GM19099 (cell line): ENCODE measurements at regions not wholly inside any gene's neighbourhood (a gene's known extent, or its start where the extent isn't known, plus 50 kb on each side); places are given as distances from the start of the nearest gene placed in this dataset.

ENCODE experiments used
- POLR2A ChIP-seq: IDR thresholded peaks from 3 replicates; pipeline ENCODE4 v1.6.1; 2011; ENCODE audit warnings: low read depth; ENCODE audit not compliant: insufficient read length; ENCODE audit errors: extremely low read depth

GRCh38 chr5:31033295-31033694 is 160.2 kb upstream of the CDH6 start:
- no peak for TF ChIP-seq POLR2A

- TF ChIP-seq POLR2A: no peak
Observed at GRCh38 chr5:31029925-31030324, 163.6 kb upstream of the CDH6 start.

- no peak for TF ChIP-seq POLR2A
Observed at GRCh38 chr5:31027721-31028120, 165.8 kb upstream of the CDH6 start.

GRCh38 chr5:31023105-31023504 is 170.4 kb upstream of the CDH6 start:
- no peak for TF ChIP-seq POLR2A

- TF ChIP-seq POLR2A: no peak
Observed at GRCh38 chr5:31021181-31021624, 172.3 kb upstream of the CDH6 start.

- no peak for TF ChIP-seq POLR2A
Observed at GRCh38 chr5:31008231-31008630, 185.3 kb upstream of the CDH6 start.

- no peak for TF ChIP-seq POLR2A
Observed at GRCh38 chr5:31007672-31008071, 185.8 kb upstream of the CDH6 start.

GRCh38 chr5:31000287-31000686 is 193.2 kb upstream of the CDH6 start:
- TF ChIP-seq POLR2A: no peak

- no peak for TF ChIP-seq POLR2A
Observed at GRCh38 chr5:30997681-30998080, 195.8 kb upstream of the CDH6 start.

GRCh38 chr5:30994902-30995301 is 198.6 kb upstream of the CDH6 start:
- no peak for TF ChIP-seq POLR2A

- TF ChIP-seq POLR2A: no peak
Observed at GRCh38 chr5:30994176-30994575, 199.3 kb upstream of the CDH6 start.

GRCh38 chr5:30991462-30991861 is 202.0 kb upstream of the CDH6 start:
- TF ChIP-seq POLR2A: no peak

- no peak for TF ChIP-seq POLR2A
Observed at GRCh38 chr5:30981576-30981975, 211.9 kb upstream of the CDH6 start.

GRCh38 chr5:30968971-30969370 is 224.5 kb upstream of the CDH6 start:
- no peak for TF ChIP-seq POLR2A

GRCh38 chr5:30960036-30960435 is 233.4 kb upstream of the CDH6 start:
- TF ChIP-seq POLR2A: no peak

- TF ChIP-seq POLR2A: no peak
Observed at GRCh38 chr5:30959238-30959637, 234.2 kb upstream of the CDH6 start.

GRCh38 chr5:30957591-30957990 is 235.9 kb upstream of the CDH6 start:
- no peak for TF ChIP-seq POLR2A

GRCh38 chr5:30956251-30956650 is 237.2 kb upstream of the CDH6 start:
- no peak for TF ChIP-seq POLR2A

GRCh38 chr5:30937070-30937469 is 256.4 kb upstream of the CDH6 start:
- TF ChIP-seq POLR2A: no peak

GRCh38 chr5:30933599-30933998 is 259.9 kb upstream of the CDH6 start:
- TF ChIP-seq POLR2A: no peak
